ENCODE measurements at regions not wholly inside any gene's neighbourhood (a gene's known extent, or its start where the extent isn't known, plus 50 kb on each side); places are given as distances from the start of the nearest gene placed in this dataset.
"Not testable (repeated sequence)": the region's sequence is repeated elsewhere in the genome, so short reads cannot be mapped to it uniquely, and the experiment has no call there.

DNA sequence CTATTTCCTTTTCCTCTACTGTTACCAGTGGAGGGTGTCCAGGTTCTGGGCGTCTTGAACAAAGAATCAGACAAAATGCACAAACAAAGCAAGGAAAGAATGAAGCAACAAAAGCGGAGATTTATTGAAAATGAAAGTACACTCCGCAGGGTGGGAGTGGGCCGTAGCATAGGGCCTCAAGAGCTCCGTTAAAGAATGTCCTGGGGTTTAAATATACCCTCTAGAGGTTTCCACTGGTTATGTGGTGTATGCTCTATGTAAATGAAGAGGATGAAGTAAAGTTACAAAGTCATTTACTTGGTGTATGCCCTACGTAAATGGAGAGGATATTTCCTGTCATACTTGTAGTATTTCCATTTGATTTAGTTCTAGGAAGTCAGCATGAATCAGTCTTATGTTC, 113.5 kb upstream of the MRPS30 start:
- in situ Hi-C loops (cut with HindIII; ENCODE audit: low pct_ligation_motif_present, low sequenced_read_pairs) = no loop called here
- no peak for DNase-seq
- Histone ChIP-seq H3K27me3 (replicated peaks) (no peaks in the 10 kb centered on the region), H3K4me3 (ENCODE audit: low read depth, low read length) (no peak overlapping the region), H3K27ac (no peak overlapping the region), H3K36me3 (replicated peaks) (no peaks in the 10 kb centered on the region)
- TF ChIP-seq, protein P1, sequence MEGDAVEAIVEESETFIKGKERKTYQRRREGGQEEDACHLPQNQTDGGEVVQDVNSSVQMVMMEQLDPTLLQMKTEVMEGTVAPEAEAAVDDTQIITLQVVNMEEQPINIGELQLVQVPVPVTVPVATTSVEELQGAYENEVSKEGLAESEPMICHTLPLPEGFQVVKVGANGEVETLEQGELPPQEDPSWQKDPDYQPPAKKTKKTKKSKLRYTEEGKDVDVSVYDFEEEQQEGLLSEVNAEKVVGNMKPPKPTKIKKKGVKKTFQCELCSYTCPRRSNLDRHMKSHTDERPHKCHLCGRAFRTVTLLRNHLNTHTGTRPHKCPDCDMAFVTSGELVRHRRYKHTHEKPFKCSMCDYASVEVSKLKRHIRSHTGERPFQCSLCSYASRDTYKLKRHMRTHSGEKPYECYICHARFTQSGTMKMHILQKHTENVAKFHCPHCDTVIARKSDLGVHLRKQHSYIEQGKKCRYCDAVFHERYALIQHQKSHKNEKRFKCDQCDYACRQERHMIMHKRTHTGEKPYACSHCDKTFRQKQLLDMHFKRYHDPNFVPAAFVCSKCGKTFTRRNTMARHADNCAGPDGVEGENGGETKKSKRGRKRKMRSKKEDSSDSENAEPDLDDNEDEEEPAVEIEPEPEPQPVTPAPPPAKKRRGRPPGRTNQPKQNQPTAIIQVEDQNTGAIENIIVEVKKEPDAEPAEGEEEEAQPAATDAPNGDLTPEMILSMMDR (IDR thresholded peaks at IDR 0.05; ENCODE audit: low read depth, low read length, missing control alignments) = no peak

DNA sequence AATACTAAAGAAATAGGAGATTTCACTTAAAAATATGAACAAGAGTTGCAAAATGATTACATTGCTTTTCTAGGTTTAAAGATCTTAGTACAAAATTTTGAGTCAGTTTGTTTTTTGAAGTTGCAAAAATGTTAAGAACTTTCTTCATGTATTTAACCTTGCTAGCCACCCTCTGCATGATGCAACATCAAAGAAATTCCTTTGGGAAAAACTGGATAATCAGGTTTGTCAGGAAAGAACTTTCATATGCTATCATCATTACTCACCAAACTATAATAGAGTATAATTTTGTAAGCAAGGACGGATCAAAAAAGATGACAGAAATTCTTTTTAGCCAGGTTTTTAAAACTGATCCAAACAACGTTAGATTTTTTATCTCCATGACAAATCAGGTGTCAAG, 116.9 kb upstream of the MRPS30 start:
- Histone ChIP-seq H3K4me3 (ENCODE audit: low read depth, low read length) (no peak overlapping the region), H3K36me3 (replicated peaks) (no peaks in the 10 kb centered on the region), H3K27me3 (replicated peaks) (no peaks in the 10 kb centered on the region), H3K27ac (no peak overlapping the region)
- in situ Hi-C loops (cut with HindIII; ENCODE audit: low pct_ligation_motif_present, low sequenced_read_pairs) = no loop called here
- TF ChIP-seq, protein P1 (IDR thresholded peaks at IDR 0.05; ENCODE audit: low read depth, low read length, missing control alignments) = no peak
- no peak for DNase-seq

DNA sequence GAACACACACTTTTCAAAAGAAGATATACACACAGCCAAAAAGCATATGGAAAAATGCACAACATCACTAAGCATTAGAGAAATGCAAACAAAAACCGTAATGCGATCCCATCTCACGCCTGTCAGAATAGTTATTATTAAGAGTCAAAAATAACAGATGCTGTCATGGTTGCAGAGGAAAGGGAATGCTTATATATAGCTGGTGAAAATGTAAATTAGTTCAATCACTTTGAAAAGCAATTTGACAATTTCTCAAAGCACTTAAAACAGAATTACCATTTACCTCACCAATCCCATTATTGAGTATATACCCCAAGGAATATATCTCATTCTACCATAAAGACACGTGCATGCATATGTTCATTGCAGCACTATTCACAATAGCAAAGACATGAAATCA, 126.8 kb upstream of the MRPS30 start:
- TF ChIP-seq, protein P1 (IDR thresholded peaks at IDR 0.05; ENCODE audit: low read depth, low read length, missing control alignments) = no peak
- Histone ChIP-seq H3K36me3 (replicated peaks) (no peaks in the 10 kb centered on the region), H3K27me3 (replicated peaks) (no peaks in the 10 kb centered on the region), H3K4me3 (ENCODE audit: low read depth, low read length) (no peak overlapping the region), H3K27ac (no peak overlapping the region)
- in situ Hi-C loops (cut with HindIII; ENCODE audit: low pct_ligation_motif_present, low sequenced_read_pairs) = no loop called here
- no peak for DNase-seq

DNA sequence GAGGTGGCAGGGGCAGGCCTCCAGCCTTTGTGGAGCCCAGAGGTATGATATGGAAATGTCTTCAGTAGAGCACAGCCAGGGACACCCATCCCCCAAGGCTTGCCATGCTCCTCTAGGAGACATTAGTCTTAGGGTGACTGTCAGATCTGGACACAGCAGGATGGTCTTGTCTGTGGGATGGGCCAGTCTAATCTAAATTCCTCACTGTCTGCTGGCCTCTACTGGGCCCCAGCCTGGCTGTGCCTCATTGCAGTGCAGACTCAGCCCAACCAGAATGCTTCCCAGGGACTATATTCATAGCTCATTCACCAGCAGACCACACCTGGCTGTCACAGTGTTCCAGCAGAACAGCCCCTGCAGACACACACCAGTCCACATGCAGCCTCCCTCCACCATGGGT, 129.5 kb upstream of the MRPS30 start:
- TF ChIP-seq, protein P1 (IDR thresholded peaks at IDR 0.05; ENCODE audit: low read depth, low read length, missing control alignments) = no peak
- Histone ChIP-seq H3K27me3 (replicated peaks) (no peaks in the 10 kb centered on the region), H3K36me3 (replicated peaks) (no peaks in the 10 kb centered on the region), H3K4me3 (ENCODE audit: low read depth, low read length) (no peak overlapping the region), H3K27ac (no peak overlapping the region)
- in situ Hi-C loops (cut with HindIII; ENCODE audit: low pct_ligation_motif_present, low sequenced_read_pairs) = no loop called here
- DNase-seq = no peak

GRCh38 chr5:44675296-44675695, 133.5 kb upstream of the MRPS30 start:
- in situ Hi-C loops (cut with HindIII; ENCODE audit: low pct_ligation_motif_present, low sequenced_read_pairs) = no loop called here
- no peaks in the 10 kb centered on the region for H3K36me3 ChIP-seq (replicated peaks)
- no peaks in the 10 kb centered on the region for H3K27me3 ChIP-seq (replicated peaks)
- TF ChIP-seq, protein P1 (IDR thresholded peaks at IDR 0.05; ENCODE audit: low read depth, low read length, missing control alignments) = no peak
- no peak overlapping the region for H3K4me3 ChIP-seq (ENCODE audit: low read depth, low read length)
- no peak overlapping the region for H3K27ac ChIP-seq
- DNase-seq = no peak

GRCh38 chr5:44674461-44674860, 134.3 kb upstream of the MRPS30 start:
- Histone ChIP-seq H3K27ac (no peak overlapping the region), H3K27me3 (replicated peaks) (no peaks in the 10 kb centered on the region), H3K36me3 (replicated peaks) (no peaks in the 10 kb centered on the region), H3K4me3 (ENCODE audit: low read depth, low read length) (no peak overlapping the region)
- TF ChIP-seq, protein P1 (IDR thresholded peaks at IDR 0.05; ENCODE audit: low read depth, low read length, missing control alignments) = no peak
- no peak for DNase-seq
- in situ Hi-C loops (cut with HindIII; ENCODE audit: low pct_ligation_motif_present, low sequenced_read_pairs) = no loop called here

DNA sequence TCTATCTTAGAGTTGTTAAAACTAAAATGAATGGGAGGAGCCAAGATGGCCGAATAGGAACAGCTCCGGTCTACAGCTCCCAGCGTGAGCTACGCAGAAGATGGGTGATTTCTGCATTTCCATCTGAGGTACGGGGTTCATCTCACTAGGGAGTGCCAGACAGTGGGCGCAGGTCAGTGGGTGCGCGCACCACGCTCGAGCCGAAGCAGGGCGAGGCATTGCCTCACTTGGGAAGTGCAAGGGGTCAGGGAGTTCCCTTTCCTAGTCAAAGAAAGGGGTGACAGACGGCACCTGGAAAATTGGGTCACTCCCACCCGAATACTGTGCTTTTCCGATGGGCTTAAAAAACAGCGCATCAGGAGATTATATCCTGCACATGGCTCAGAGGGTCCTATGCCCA, 140.3 kb upstream of the MRPS30 start:
- H3K27me3 ChIP-seq (replicated peaks); in situ Hi-C loops (cut with HindIII; ENCODE audit: low pct_ligation_motif_present, low sequenced_read_pairs); H3K4me3 ChIP-seq (ENCODE audit: low read depth, low read length); H3K36me3 ChIP-seq (replicated peaks); H3K27ac ChIP-seq; DNase-seq: not testable (repeated sequence)

Measured in brain microvascular endothelial cell (primary cell).